GM19452 (cell line): ENCODE measurements at regions not wholly inside any gene's neighbourhood (a gene's known extent, or its start where the extent isn't known, plus 50 kb on each side); places are given as distances from the start of the nearest gene placed in this dataset.

Experiments
- ATAC-seq: cut with Tn5 transposase; IDR thresholded peaks from one replicate; pipeline ENCODE4 v1.9.1; 2021; ENCODE audit not compliant: unreplicated experiment

DNA sequence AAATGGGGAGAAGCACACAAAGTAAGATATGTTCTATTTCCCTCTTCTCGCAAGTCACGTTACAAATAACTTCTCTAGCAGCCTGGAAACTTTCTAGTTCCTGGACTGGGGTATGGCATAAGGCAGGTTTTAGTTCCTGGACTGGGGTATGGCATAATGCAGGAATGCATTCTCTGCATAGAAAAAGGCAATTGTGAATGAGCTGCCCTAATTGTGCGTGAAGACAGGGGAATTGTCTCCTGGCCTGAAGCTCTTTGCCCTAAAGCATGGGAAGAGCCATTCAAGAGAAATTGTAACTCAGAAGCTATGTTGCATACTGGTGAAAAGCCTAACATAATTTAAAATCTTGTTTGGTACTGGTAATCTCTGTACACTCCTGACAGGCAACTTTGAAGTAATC lies 54.3 kb upstream of the CBLB start:
- ATAC-seq: no peak

- no peak for ATAC-seq
Observed at GRCh38 chr3:105927741-105928140, 58.9 kb upstream of the CBLB start.

GRCh38 chr3:105930733-105931132 lies 61.9 kb upstream of the CBLB start:
- ATAC-seq: no peak

GRCh38 chr3:105931500-105931899 lies 62.7 kb upstream of the CBLB start:
- no peak for ATAC-seq

GRCh38 chr3:105933871-105934270 lies 65.1 kb upstream of the CBLB start:
- no peak for ATAC-seq

- ATAC-seq: no peak
Observed at GRCh38 chr3:105938101-105938500, 69.3 kb upstream of the CBLB start.

- ATAC-seq: no peak
Observed at GRCh38 chr3:105938806-105939205, 70.0 kb upstream of the CBLB start.

- ATAC-seq: no peak
Observed at GRCh38 chr3:105944276-105944675, 75.5 kb upstream of the CBLB start.

- ATAC-seq: no peak
Observed at GRCh38 chr3:105944721-105945120, 75.9 kb upstream of the CBLB start.

DNA sequence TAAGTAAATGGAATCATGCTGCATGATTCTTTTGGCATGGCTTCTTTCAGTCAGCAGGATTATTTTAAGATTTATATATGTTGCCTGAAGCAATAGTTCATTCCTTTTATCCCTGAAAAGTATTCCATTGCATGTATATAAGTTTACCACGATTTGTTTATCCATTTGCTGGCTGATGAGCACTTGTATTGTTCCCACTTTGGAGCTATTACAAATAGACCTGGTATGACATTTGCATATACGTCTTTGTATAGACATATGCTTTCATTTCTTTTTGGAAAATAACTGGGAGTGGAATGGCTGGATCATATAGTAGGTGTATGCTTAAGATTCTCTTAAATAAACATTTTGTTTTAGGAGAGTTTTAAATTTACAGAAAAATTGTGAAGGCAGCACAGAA lies 79.3 kb upstream of the CBLB start:
- ATAC-seq: no peak

- ATAC-seq: no peak
Observed at GRCh38 chr3:105950881-105951600, 82.2 kb upstream of the CBLB start.

DNA sequence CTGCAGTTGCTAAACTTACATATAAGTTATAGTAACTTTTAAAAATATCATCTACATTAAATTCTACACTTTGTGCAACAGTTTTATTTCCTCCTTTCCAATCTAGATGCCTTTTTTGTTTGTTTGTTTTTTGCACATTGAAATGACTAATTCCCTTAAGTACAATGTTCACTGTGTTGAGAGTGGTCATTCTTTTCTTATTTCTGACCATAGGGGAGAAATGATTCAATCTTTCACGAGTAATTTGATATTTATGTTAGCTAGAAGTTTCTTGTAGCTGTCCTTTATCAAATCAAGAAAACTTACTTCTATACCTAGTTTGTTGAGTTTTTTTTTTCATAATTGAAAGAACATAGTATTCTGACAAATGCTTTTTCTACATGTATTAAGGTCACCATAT lies 85.0 kb upstream of the CBLB start:
- ATAC-seq: no peak

- no peak for ATAC-seq
Observed at GRCh38 chr3:105956306-105956705, 87.5 kb upstream of the CBLB start.

GRCh38 chr3:105957722-105958121 lies 88.9 kb upstream of the CBLB start:
- ATAC-seq: no peak

GRCh38 chr3:105958237-105959000 lies 89.6 kb upstream of the CBLB start:
- no peak for ATAC-seq

DNA sequence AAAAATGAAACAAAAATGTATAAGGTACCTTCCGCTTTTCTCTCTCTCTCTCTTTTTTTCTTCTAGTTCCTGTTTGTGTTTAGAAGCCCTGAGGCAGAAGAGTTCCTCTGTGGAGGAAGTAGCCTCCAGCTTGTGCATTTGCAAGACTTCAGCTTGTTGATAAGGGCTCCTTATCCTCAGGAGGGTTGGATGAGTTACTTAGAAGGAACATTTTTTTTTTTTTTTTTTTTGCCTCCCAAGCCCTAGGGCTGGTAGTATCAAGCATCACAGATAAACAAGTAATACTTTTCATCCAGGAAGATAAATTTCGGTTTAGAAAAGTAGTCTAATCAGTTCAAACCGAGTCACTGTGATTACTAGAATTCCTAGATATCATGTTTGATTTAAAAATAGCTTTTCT lies 91.0 kb upstream of the CBLB start:
- ATAC-seq: no peak

GRCh38 chr3:105960381-105960780 lies 91.6 kb upstream of the CBLB start:
- ATAC-seq: no peak

DNA sequence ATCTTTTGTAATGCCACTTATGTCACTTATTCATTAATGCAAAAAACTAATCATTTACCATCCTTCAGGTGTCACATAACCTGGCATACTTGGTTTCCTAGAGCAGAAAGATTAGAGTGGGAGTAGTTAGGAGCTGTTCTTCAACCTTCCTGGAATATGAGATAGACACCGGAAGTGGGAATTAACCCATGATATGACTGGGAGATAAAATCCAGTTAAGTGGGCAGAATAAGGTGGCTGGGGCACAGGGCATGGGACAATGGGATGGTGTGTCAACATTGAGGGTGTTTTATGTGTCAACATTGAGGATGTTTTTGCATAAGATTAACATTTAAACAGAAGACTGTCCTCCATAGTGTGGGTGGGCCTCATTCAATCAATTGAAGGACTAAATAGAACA lies 94.3 kb upstream of the CBLB start:
- no peak for ATAC-seq

DNA sequence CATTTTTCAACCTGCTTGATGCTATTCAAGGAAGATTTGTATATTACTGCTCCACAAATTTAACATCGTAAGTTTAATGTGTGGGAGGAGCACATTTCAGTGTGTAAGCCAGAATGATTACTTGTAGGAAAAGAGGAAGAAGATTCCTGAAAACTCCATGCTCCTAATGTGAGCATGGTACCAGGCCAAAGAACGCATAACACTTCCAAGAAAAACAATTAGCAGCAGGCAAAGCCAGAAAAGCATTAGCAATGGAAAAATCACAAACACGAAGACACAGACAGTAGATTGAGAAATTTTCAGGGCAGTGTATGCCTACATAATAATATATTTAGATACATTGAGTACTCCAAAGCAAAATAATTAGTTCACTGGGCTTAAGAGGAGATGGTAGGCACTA lies 96.6 kb upstream of the CBLB start:
- ATAC-seq: no peak

GRCh38 chr3:105967117-105967516 lies 98.3 kb upstream of the CBLB start:
- ATAC-seq: no peak

GRCh38 chr3:105970283-105970682 lies 101.5 kb upstream of the CBLB start:
- ATAC-seq: no peak

GRCh38 chr3:105972069-105972468 lies 103.3 kb upstream of the CBLB start:
- ATAC-seq: no peak

DNA sequence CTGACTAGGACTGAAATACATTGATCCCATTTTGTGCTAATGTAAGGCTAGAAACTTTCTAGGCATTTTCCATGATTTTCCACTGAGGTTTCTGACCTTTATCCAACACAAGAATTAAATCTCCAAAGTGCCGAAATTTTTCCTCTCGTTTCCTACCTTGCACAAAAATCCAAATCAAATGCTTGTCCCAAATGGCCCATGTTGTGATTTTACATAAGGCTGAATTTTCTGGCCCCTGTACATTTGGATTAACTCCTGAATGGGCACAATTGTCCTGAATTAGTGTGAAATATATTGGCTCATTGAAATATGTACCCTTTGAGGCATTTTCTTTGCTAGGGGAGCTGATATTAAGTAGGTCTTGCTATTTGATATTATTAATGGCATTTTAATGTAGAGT lies 105.6 kb upstream of the CBLB start:
- no peak for ATAC-seq
